CD4-positive, alpha-beta T cell treated with Interferon alpha-2 for 1 hour (primary cell): ENCODE measurements at regions not wholly inside any gene's neighbourhood (a gene's known extent, or its start where the extent isn't known, plus 50 kb on each side); places are given as distances from the start of the nearest gene placed in this dataset.
"Not testable (repeated sequence)": the region's sequence is repeated elsewhere in the genome, so short reads cannot be mapped to it uniquely, and the experiment has no call there.

Source experiments
- DNase-seq, 2 donors: peaks; one replicate each; pipeline ENCODE4 v3.0.0-alpha.2; 2020 to 2022

DNA sequence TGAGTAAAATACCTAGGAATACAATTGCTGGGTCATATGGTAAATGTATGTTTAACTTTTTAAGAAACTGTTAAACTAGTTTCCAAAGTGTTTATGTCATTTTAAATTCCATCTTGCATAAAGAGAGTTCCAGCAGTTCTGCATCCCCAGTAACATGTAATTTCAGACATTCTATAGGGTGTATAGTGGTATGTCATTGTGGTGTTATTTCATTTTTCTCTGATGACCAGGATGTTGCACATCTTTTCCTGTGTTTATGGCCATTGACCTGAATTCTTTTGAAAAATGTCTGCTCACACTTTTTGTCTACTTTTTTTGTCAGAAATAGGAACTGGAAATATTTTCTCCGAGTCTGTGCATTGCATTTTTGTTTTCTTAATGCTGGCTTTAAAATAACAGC is 128.9 kb downstream of the TMEM200A start:
- DNase-seq = no peak

DNA sequence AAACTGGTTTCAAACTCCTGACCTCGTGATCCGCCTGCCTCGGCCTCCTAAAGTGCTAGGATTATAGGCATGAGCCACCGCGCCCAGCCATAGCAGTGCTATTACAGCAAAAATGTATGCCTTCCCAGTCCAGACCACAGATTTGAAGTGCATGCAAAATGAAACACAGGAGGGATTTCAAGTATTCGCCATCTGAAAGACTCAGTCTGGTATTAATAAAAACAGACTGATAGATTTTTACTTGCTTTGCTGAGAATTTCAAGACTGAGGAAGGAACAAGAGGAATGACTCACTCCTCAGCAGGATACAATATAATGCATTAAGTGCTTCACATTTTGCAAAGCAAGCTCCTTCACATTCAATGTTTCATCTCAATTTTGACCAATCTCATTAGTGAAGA is 134.9 kb downstream of the TMEM200A start:
- no peak for DNase-seq

DNA sequence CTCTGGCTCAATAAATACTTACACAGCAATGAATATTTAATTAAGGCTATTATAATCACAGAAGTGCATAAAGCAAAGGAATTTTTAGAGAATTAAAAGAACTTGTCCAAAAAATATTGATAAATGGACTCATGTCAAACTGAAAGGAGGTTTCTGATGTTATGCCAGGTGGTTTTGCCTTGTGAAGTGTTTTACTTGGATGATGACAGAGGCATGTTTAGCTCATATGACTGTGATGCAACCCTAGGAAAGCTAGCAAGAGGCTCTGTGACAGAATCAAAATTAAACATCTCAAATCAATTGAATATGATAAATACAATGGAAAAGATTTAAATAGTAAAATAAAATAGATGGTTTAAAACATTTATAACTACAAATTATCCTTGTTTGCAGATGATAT is 137.3 kb downstream of the TMEM200A start:
- no peak for DNase-seq

DNA sequence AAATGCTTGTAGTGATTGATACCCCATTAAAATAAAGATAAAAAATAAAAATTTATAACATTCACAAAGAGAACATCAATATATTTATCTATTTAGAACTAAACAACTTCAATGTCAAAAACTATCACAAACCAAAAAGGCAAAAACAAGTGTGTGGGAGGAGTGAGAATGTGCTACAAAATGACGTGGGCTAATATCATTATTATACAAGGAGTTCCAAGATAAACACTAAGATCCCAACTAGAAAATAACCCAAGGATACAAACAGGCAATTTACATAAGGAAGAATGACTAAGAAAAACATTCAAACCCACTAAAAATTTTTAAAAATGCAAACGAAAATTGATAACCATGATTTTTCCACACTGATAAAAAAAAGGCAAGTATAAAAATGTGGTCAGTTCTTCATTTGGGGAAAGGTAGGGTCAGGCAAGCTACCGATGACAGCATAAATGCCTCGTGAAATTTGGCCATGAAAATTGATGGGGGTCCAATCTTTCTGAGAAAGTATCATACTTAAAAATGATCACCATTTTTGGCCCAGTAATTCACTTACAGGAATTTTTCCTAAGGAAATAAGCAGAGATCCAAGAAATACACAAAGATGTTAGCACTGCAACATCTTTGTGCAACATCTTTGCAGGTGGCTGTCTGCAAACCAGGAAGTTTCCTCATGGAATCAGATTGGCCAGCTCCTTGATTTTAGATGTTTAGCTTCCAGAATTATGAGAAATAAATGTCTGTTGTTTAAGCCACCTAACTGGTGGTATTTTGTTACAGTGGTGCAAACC is 140.2 kb downstream of the TMEM200A start:
- DNase-seq = no peak

DNA sequence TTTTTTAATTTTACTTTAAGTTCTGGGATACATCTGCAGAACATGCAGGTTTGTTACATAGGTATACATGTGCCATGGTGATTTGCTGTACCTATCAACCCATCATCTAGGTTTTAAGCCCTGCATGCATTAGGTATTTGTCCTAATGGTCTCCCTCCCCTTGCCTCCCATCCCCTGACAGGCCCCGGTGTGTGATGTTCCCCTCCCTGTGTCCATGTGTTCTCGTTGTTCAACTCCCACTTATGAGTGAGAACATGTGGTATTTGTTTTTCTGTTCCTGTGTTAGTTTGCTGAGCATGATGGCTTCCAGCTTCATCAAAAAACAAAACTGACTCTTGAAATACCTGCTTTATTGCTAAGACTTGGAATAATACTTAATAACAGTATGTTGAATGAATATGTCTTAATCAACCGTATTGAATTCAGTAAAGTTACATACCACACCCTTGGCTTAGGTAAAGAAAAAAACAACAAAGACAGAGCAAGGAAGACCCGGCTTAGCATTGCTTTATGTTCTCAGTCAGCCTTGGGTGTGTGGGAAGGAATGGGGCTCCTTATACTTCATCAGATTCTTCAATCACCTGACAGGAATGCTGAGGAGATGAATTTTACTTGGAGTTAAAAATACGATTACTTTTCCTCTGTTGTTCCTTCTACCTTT is 141.3 kb downstream of the TMEM200A start:
- DNase-seq = not testable (repeated sequence)

DNA sequence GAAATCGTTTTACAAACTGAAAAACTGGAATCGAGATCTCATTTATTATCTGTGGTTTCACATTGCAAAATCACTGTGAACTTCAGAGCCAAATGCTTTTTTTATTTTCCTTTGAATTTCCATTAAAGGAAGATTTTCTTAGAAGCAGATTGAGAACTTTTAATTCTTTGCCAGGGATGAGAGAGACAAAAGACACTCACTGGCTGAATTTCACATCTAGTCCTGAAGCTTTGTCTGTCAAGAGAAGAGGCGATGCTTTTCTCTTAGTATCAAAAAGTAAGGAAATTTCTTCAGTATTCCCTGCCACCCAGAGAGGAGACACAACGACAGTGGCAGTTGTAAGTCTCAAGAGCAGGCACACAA is 141.8 kb downstream of the TMEM200A start:
- DNase-seq = no peak

DNA sequence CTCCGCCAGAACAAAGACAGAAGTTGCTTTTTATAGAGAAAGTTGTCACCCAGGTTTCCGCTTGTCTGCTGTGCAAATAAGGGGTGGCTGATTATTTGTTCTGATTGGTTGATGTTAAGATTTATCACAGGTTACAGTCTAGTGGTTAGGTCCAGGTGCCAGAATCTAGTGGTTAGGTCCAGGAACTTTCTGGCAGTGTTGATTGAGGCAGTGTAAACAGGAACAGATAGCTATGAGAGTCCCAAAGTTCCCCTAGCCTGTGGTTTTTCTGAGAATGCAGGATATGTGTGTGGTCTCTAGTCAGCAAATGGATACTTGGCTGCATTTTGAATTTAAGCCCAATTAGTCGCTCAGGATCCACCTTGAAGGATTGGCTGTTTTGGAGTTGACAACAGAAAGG is 148.0 kb downstream of the TMEM200A start:
- peak; percentile 80 to 90 for DNase-seq

DNA sequence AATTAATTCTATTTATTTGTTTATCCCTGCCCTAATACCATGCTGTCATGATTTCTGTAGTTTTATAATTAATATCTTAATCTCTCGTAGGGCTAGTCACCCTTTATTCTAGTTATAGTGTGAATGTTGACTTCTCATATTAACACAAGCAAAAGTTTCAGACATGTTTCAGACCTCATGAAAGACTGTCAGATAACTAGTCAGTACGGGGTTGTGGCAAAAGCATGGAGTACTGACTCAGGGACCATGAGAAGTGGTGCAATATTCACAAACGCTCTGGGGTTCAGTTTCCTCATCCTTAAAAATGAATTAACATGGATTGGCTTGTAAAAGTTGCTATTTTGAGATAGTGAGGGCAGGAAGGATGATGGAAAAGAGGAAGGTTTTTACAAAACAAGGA is 148.9 kb downstream of the TMEM200A start:
- DNase-seq = no peak

DNA sequence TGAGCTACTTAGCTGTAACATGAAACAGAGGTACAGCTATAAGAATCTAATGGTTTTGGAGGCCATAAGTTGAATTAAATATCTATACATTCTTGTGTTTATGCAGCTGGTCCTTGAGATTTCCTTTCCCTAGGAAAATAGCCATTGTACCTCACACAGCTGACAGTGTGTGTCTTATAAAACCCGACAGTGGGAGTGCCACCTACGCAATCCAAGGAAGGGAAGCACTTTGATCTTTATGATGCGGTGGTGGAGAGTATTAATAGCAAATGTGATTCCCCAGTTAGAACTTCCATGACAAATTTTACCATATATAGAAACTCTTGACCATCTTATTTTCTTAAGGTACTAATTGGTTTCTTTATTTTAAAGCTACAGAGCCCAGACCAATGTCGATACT is 149.5 kb downstream of the TMEM200A start:
- DNase-seq = no peak

DNA sequence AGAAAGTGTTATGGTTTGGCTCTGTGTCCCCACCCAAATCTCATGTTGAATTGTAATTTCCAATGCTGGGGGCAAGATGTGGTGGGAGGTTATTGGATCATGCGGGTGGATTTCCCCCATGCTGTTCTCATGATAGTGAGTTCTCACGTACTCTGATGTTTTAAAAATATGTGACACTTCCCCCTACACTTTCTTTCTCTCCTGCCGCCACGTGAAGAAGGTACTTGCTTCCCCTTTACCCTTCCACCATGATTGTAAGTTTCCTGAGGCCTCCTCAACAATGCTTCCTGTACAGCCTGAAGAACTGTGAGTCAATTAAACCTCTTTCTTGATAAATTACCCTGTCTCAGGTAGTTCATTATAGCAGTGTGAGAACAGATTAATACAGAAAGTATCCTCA is 150.8 kb downstream of the TMEM200A start:
- no peak for DNase-seq

DNA sequence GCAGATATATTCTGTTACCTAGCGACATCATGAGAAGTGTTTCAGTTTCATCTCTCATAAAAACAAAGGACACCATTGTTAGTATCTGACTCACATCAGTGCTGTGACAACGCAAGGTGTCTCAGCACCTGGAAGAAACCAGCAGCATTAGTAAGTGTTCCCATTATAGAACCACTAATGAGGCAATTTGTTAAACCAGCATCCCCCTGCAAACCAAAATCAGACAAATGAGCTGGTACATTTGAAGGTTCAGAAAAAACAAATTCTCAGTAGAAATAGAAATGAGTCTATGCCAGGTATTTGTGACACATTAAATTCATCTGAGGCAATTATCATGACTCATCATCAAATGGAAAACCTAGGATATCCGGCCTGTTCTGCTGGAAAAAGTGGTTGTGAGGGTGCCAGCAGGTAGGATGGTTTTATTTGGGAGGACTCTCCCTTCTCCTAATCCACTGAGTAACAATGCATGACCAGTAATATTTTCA is 151.7 kb downstream of the TMEM200A start:
- DNase-seq = peak in 1 of 2 donors; percentile 30

DNA sequence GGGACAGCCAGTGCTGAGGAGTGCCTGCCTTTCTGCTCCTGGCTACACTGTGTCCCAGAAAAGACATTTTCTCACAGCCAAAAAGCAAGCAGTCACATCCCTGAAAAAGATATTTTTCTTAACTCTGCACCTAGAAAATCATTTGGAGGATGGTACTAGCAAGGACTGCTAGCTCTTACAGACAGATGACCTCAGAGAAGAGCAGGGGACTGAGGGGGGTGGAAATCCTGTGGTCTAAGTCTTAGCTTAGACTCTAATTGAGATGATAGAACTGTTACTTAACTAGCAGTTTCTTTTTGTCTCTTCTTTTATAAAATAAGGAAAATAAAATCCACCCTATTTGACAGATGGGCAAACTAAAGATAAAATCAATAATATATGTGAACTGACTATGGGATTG is 152.8 kb downstream of the TMEM200A start:
- DNase-seq = no peak

DNA sequence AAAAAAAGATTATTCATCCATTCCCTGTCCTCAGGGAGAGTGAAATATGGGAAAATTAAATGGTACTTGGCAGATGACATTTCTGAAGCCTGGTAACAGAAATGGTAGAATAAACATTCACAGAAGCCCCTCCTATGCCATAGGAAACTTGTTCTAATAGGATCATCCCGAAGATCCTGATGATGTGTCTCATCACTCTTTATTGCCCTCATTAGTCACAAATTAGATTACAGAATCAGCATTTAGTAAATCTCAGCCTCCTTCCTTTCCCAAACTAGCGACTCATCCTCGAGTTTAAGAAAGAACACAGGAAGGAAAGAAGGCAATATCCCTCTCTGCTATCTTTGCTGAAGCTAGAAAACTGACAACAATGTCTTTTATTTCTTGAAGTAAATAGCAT is 154.4 kb downstream of the TMEM200A start:
- DNase-seq = no peak

DNA sequence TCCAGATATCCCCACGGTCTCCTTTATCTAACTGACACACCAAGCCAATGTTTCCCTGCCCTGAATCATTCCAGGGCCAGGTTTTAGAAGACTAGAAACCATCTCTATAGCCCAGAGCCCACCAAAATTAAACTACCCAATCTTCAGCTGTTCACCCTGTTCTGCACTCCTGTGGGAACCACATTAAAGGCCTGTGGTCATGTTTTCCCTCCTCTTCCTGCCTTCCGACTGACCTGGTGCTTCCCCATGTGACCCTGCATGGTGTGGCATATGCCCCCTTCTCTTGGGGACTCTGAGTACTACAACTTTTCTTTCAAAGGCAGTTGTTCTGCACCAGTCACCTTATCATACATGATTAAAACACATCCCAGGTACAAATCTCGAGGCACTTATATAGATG is 155.0 kb downstream of the TMEM200A start:
- DNase-seq = no peak

DNA sequence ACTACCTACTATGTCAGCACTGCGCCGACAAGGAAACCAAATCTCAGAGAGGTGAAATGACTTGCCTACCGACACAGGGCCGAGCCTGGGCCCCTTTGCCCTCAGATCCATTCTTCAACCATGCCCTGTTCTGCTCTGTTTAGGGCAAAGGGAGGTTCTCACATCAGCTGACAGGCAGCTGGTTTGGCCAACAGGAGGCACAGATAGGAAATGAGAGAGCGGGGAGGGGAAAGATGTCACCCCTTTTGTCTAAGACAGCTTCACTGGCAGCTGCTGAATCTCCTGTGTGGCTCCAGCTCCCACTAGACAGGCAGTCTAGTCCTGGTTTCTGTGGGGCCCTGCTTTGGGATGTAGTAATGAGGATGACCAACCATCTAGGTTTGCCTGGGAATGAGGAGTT is 158.7 kb downstream of the TMEM200A start:
- no peak for DNase-seq

DNA sequence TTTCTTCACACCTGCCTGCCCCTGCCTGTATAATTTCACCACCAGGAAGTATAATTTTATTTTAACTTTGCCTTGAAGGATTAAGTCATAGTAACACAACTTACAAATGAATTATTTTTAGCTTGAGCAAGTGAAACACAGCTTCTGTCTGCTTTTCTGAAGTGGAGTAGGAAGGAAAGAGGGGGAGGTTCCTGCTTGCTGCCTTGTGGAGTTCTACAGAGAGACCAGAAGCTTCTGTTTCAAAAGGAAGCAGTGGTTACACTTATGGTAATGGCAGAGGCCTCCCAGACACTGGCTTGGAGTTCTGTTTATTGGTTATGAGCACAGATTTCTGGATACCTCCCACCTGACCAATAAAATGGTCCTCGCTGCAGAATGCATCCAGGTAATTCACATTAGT is 159.6 kb downstream of the TMEM200A start:
- DNase-seq = peak in 1 of 2 donors; percentile 27

DNA sequence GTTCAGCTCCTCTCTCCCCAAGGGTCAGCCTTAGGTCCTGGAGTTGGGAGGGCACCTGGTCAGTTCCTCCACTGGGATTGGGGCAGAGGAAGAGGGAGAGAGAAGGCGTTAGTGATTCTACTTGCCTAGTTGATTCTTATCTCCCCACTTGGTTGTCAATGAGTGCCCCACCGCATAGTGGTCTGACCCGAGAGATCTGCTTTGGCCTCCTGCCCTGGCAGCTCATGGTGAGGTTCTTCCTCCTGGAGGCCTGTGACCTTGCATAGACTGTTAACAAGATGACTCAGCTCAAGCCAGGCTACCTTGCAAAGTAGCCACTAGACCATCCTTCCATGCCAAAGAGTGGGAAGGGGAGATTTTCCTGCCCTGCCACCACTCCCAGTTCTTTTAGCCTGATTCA is 160.6 kb downstream of the TMEM200A start:
- no peak for DNase-seq

DNA sequence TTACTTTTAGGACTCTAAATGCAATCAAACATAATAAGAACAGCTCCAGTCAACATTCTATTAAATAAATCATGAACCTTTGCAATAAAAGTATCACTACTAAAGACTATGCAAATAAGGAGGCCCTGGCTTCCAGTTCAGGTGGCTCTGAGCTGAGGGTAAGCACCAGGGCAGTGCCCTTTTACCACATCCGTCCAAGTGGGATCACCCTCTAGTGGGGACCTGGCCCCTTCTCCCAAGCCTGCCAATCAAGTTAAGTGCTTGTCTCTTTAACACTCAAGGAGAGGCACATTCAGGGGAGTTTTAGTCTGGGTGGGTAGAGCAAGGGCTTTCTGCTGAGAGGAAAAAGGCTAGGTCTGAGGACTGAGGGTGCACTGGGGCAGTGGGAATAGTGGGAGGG is 161.4 kb downstream of the TMEM200A start:
- no peak for DNase-seq

DNA sequence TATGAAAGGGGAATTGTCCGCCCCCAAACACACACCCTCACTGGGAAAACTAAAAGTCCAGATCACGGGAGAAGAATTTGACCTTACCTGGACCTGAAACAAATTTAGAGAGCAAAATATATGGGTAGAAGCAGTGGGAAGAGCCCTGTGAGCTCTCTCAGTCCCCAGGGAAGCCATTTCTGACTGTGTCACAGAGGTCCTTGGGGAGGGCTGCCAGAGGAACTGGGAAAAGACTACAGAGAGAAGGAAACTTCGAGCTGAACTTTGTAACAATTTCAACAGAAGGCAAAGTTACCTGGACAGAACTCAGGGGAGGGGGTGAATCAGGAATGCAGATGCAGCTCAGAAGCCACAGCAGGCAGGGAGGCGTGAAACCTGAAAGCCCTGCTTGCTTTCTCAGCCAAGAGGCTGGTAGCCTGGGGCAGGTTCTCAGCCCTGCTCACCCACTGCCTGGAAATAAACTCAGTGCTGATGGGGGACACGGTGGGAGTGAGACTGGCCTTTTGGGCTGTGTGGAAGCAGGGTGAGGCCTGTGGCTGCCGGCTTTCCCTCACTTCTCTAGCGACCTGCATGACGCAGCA is 163.8 kb downstream of the TMEM200A start:
- DNase-seq = no peak

DNA sequence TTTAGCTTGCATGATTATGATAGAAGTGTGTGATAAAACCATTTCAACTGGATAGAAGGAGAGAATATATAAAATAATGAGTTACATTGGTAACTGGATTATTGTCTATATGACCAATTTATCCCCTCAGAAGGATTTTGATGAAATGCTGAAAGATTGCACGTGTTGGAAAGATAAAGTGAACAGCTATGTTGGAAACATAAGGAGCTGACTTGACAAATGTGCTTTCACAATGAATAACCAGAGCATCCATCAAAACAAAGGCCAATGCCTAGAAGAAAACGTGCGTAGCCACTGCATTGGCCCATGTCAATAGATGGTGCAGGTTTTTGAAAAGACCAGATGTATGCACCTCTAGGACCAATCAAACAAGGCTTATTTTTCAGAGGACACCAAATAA is 168.8 kb downstream of the TMEM200A start:
- no peak for DNase-seq

DNA sequence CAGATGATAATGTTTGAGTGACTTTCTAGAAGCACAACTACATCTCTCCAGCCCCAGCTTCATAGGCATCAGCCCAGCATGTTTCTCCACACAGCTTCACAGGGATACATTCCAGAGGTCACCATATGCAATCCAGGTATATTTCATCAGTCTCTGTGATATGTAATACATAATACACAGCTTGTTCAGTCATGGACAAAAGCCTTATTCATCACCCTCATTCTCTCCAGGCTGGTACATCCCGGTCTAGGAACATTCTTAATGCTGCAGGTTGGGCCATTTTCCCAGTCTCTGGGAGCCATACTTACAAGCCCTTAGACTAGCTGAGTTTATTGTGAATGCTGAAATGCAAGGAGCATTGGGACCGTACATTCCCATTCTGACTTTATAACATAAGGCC is 169.4 kb downstream of the TMEM200A start:
- no peak for DNase-seq

DNA sequence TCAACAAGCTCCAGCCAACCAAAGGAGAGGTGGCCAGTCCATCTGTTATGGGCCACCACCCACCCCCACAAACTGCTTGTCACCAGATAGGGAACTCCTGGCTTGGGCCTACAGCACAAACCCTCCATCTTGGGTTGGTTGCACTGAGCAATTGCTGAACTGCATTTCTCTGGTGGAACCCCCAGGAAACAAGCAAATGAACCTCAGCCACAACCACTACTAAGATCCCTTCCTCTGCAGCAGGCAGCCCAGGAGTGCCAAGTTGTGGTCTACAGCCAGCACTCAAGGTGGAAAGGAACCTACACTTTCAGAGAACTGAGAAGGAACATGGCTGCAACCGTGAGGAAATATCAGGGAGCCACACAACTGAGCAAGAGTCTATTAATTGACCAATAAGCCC is 171.6 kb downstream of the TMEM200A start:
- no peak for DNase-seq

DNA sequence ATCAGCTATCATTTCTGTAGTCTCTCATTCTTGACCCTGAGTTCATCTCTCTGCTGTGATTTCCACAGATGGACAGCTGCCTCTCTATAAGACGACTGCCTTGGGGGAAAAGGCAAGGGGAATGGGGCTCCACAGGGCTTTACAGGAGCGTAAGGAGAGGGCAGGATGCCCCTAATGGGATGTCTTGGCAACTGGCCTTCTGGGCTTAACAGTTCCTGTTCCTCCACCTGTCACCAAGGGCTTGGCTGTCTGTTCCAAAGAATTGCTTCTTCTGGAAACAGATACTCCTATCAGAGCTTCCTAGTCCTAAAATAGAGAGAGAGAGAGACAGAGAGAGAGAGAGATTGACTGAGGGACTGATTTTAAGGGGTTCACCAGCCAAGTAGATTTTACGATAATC is 181.9 kb downstream of the TMEM200A start:
- no peak for DNase-seq

DNA sequence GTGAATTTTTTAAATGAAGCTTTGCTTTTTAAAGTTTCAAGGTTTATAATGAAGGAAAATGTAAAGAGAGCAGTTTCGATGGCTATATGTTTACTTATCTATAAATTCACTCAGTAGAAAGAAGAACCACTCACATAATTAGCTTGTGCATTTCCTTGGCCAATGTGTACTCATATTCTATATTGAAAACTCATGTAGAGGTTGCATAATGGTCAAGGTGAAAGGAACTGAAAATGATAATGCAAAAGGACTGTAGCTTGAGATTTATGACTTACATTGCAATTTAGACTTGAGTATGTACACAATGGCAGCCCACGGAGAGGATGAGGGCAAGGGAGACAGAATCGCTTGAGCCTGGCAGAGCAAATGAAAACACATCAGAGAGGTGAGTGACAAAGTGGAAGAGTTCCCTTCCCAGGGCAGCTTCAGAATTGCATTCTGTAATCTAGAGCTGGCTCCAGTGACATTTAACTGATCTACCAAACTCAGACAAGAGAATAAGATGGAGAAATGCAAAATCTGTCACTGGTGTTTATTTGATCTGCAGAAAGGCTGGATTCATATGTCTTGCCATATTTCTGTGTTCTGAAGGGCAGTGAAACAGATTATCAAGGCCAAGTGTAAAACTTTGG is 191.8 kb downstream of the TMEM200A start:
- DNase-seq = no peak
